ENCODE measurements at regions not wholly inside any gene's neighbourhood (a gene's known extent, or its start where the extent isn't known, plus 50 kb on each side); places are given as distances from the start of the nearest gene placed in this dataset.

- no peak for DNase-seq
These were observed 200.1 kb upstream of the SIX2 start for GRCh38 chr2:45209302-45209701.

- DNase-seq: no peak
These were observed 197.8 kb upstream of the SIX2 start for GRCh38 chr2:45207101-45207500.

- no peak for DNase-seq
These were observed 196.7 kb upstream of the SIX2 start for GRCh38 chr2:45205985-45206384.

- no peak for DNase-seq
These were observed 196.2 kb upstream of the SIX2 start for GRCh38 chr2:45205480-45205879.

GRCh38 chr2:45203400-45203799, 194.1 kb upstream of the SIX2 start:
- DNase-seq: no peak

GRCh38 chr2:45199973-45200372, 190.7 kb upstream of the SIX2 start:
- no peak for DNase-seq

- DNase-seq: no peak
These were observed 186.7 kb upstream of the SIX2 start for GRCh38 chr2:45195916-45196315.

GRCh38 chr2:45194596-45194995, 185.3 kb upstream of the SIX2 start:
- DNase-seq: no peak

GRCh38 chr2:45193581-45193980, 184.3 kb upstream of the SIX2 start:
- DNase-seq: no peak

- no peak for DNase-seq
These were observed 183.7 kb upstream of the SIX2 start for GRCh38 chr2:45192991-45193390.

- no peak for DNase-seq
These were observed 183.2 kb upstream of the SIX2 start for GRCh38 chr2:45192481-45192880.

- no peak for DNase-seq
These were observed 182.7 kb upstream of the SIX2 start for GRCh38 chr2:45191976-45192375.

GRCh38 chr2:45191146-45191863, 182.1 kb upstream of the SIX2 start:
- DNase-seq: no peak

- DNase-seq: no peak
These were observed 181.3 kb upstream of the SIX2 start for GRCh38 chr2:45190481-45190942.

- DNase-seq: no peak
These were observed 175.4 kb upstream of the SIX2 start for GRCh38 chr2:45184606-45185005.

- DNase-seq: no peak
These were observed 173.5 kb upstream of the SIX2 start for GRCh38 chr2:45182667-45183295.

GRCh38 chr2:45180779-45181178, 171.5 kb upstream of the SIX2 start:
- DNase-seq: no peak

GRCh38 chr2:45180033-45180746, 170.9 kb upstream of the SIX2 start:
- DNase-seq: no peak

GRCh38 chr2:45178854-45179253, 169.6 kb upstream of the SIX2 start:
- no peak for DNase-seq

GRCh38 chr2:45178359-45178758, 169.1 kb upstream of the SIX2 start:
- no peak for DNase-seq

- DNase-seq: no peak
These were observed 168.6 kb upstream of the SIX2 start for GRCh38 chr2:45177870-45178269.

- no peak for DNase-seq
These were observed 167.1 kb upstream of the SIX2 start for GRCh38 chr2:45176390-45176789.

GRCh38 chr2:45173513-45173912, 164.3 kb upstream of the SIX2 start:
- DNase-seq: no peak

- DNase-seq: no peak
These were observed 163.6 kb upstream of the SIX2 start for GRCh38 chr2:45172760-45173392.
